GM18861 (cell line): ENCODE measurements at regions not wholly inside any gene's neighbourhood (a gene's known extent, or its start where the extent isn't known, plus 50 kb on each side); places are given as distances from the start of the nearest gene placed in this dataset.

ENCODE experiments used
- ATAC-seq: cut with Tn5 transposase; IDR thresholded peaks from one replicate; pipeline ENCODE4 v1.9.1; 2021; ENCODE audit not compliant: unreplicated experiment

- no peak for ATAC-seq
These were observed 128.4 kb upstream of the SPRY2 start for GRCh38 chr13:80469105-80469852.

- ATAC-seq: no peak
These were observed 124.4 kb upstream of the SPRY2 start for GRCh38 chr13:80465321-80465720.

GRCh38 chr13:80463673-80464352 is 122.9 kb upstream of the SPRY2 start:
- ATAC-seq: no peak

GRCh38 chr13:80462567-80462966 is 121.6 kb upstream of the SPRY2 start:
- ATAC-seq: no peak

- no peak for ATAC-seq
These were observed 121.1 kb upstream of the SPRY2 start for GRCh38 chr13:80462037-80462436.

GRCh38 chr13:80458543-80458942 is 117.6 kb upstream of the SPRY2 start:
- ATAC-seq: no peak

GRCh38 chr13:80454245-80454644 is 113.3 kb upstream of the SPRY2 start:
- peak; percentile 87 for ATAC-seq

GRCh38 chr13:80452279-80452678 is 111.4 kb upstream of the SPRY2 start:
- no peak for ATAC-seq

GRCh38 chr13:80451641-80452040 is 110.7 kb upstream of the SPRY2 start:
- no peak for ATAC-seq

- ATAC-seq: no peak
These were observed 109.5 kb upstream of the SPRY2 start for GRCh38 chr13:80450386-80450785.

GRCh38 chr13:80448725-80449124 is 107.8 kb upstream of the SPRY2 start:
- ATAC-seq: no peak

GRCh38 chr13:80447747-80448146 is 106.8 kb upstream of the SPRY2 start:
- no peak for ATAC-seq

GRCh38 chr13:80444240-80445015 is 103.5 kb upstream of the SPRY2 start:
- ATAC-seq: no peak

- ATAC-seq: no peak
These were observed 101.7 kb upstream of the SPRY2 start for GRCh38 chr13:80442609-80443008.

GRCh38 chr13:80441968-80442367 is 101.0 kb upstream of the SPRY2 start:
- peak; percentile 71 for ATAC-seq

- ATAC-seq: no peak
These were observed 97.6 kb upstream of the SPRY2 start for GRCh38 chr13:80438521-80438920.

- ATAC-seq: no peak
These were observed 96.3 kb upstream of the SPRY2 start for GRCh38 chr13:80437231-80437630.

- no peak for ATAC-seq
These were observed 95.7 kb upstream of the SPRY2 start for GRCh38 chr13:80436571-80437169.

- no peak for ATAC-seq
These were observed 89.6 kb upstream of the SPRY2 start for GRCh38 chr13:80430561-80430960.

GRCh38 chr13:80428349-80429096 is 87.6 kb upstream of the SPRY2 start:
- ATAC-seq: no peak

- ATAC-seq: no peak
These were observed 78.5 kb upstream of the SPRY2 start for GRCh38 chr13:80419416-80419815.
